ENCODE measurements at regions not wholly inside any gene's neighbourhood (a gene's known extent, or its start where the extent isn't known, plus 50 kb on each side); places are given as distances from the start of the nearest gene placed in this dataset.
A peak's percentile ranks its signal among the peaks of the same experiment; 100 is the strongest.
"Not testable (repeated sequence)": the region's sequence is repeated elsewhere in the genome, so short reads cannot be mapped to it uniquely, and the experiment has no call there.

- Histone ChIP-seq H4K8ac (ENCODE audit: low read length) (no peak overlapping the region), H2AFZ (ENCODE audit: low read depth, low read length) (no peak overlapping the region), H2AK5ac (ENCODE audit: low read length, severe bottlenecking) (no peak overlapping the region), H3K4ac (ENCODE audit: low read depth in 1 of 2, low read length in 2 of 2) (no peak overlapping the region), H3K4me2 (ENCODE audit: low read length, poor library complexity, severe bottlenecking) (no peak overlapping the region), H3K4me3 (ENCODE audit: insufficient read depth in 1 of 2, low read depth in 1 of 2, low read length in 2 of 2) (no peak overlapping the region), H3K18ac (ENCODE audit: low read depth in 1 of 2, low read length in 2 of 2) (no peak overlapping the region), H2BK120ac (ENCODE audit: low read depth, low read length) (no peak overlapping the region), H3K14ac (ENCODE audit: low read length in 2 of 2) (no peak overlapping the region), H3K9me3 (ENCODE audit: control insufficient read depth, low read length) (no peaks in the 10 kb centered on the region), H2BK5ac (ENCODE audit: low read depth, low read length, poor library complexity, severe bottlenecking) (no peak overlapping the region), H3K36me3 (ENCODE audit: control insufficient read depth in 1 of 2, insufficient read depth in 2 of 2, low read depth in 1 of 2, low read length in 2 of 2) (no peaks in the 10 kb centered on the region), H2BK12ac (ENCODE audit: low read length in 2 of 2) (no peak overlapping the region), H3K27me3 (ENCODE audit: control insufficient read depth in 1 of 2, insufficient read depth in 1 of 2, low read length in 2 of 2) (no peaks in the 10 kb centered on the region), H3K4me1 (ENCODE audit: control insufficient read depth, insufficient read depth, low read depth, low read length) (peaks cover 2% of the 10 kb centered on the region), H3K23ac (ENCODE audit: low read length in 2 of 2) (no peak overlapping the region), H3K27ac (ENCODE audit: low read length, poor library complexity, severe bottlenecking) (no peak overlapping the region), H3K79me1 (replicated peaks; ENCODE audit: low read length, poor library complexity, severe bottlenecking) (no peaks in the 10 kb centered on the region), H3K9ac (ENCODE audit: low read length) (no peak overlapping the region), H4K91ac (ENCODE audit: low read length) (no peak overlapping the region), H2BK15ac (ENCODE audit: low read depth, poor library complexity, severe bottlenecking) (no peak overlapping the region)
- no peak for DNase-seq
- 88% methylated on average over 2 of the region's 6 CpGs for WGBS
Observed at GRCh38 chr13:73303851-73304250, 245.0 kb downstream of the KLF5 start.

- not testable (repeated sequence) for H3K9me3 ChIP-seq (ENCODE audit: control insufficient read depth, low read length); H3K23ac ChIP-seq (ENCODE audit: low read length in 2 of 2); H3K27me3 ChIP-seq (ENCODE audit: control insufficient read depth in 1 of 2, insufficient read depth in 1 of 2, low read length in 2 of 2); H2BK5ac ChIP-seq (ENCODE audit: low read depth, low read length, poor library complexity, severe bottlenecking); H3K18ac ChIP-seq (ENCODE audit: low read depth in 1 of 2, low read length in 2 of 2); H3K4me1 ChIP-seq (ENCODE audit: control insufficient read depth, insufficient read depth, low read depth, low read length); H2BK120ac ChIP-seq (ENCODE audit: low read depth, low read length); H2BK12ac ChIP-seq (ENCODE audit: low read length in 2 of 2); H3K4me2 ChIP-seq (ENCODE audit: low read length, poor library complexity, severe bottlenecking); H2AFZ ChIP-seq (ENCODE audit: low read depth, low read length); H4K91ac ChIP-seq (ENCODE audit: low read length); H3K9ac ChIP-seq (ENCODE audit: low read length); H2BK15ac ChIP-seq (ENCODE audit: low read depth, poor library complexity, severe bottlenecking); H3K14ac ChIP-seq (ENCODE audit: low read length in 2 of 2); H3K27ac ChIP-seq (ENCODE audit: low read length, poor library complexity, severe bottlenecking); H3K4me3 ChIP-seq (ENCODE audit: insufficient read depth in 1 of 2, low read depth in 1 of 2, low read length in 2 of 2); DNase-seq; H3K36me3 ChIP-seq (ENCODE audit: control insufficient read depth in 1 of 2, insufficient read depth in 2 of 2, low read depth in 1 of 2, low read length in 2 of 2); H4K8ac ChIP-seq (ENCODE audit: low read length); H3K79me1 ChIP-seq (replicated peaks; ENCODE audit: low read length, poor library complexity, severe bottlenecking); H3K4ac ChIP-seq (ENCODE audit: low read depth in 1 of 2, low read length in 2 of 2); H2AK5ac ChIP-seq (ENCODE audit: low read length, severe bottlenecking)
Observed at GRCh38 chr13:73301622-73302021, 242.8 kb downstream of the KLF5 start.

- WGBS = no CpG with 5 or more reads among the region's 3 CpGs
- Histone ChIP-seq H3K4ac (ENCODE audit: low read depth in 1 of 2, low read length in 2 of 2) (no peak overlapping the region), H3K4me2 (ENCODE audit: low read length, poor library complexity, severe bottlenecking) (no peak overlapping the region), H2BK12ac (ENCODE audit: low read length in 2 of 2) (no peak overlapping the region), H3K18ac (ENCODE audit: low read depth in 1 of 2, low read length in 2 of 2) (no peak overlapping the region), H3K14ac (ENCODE audit: low read length in 2 of 2) (no peak overlapping the region), H3K27ac (ENCODE audit: low read length, poor library complexity, severe bottlenecking) (no peak overlapping the region), H2BK5ac (ENCODE audit: low read depth, low read length, poor library complexity, severe bottlenecking) (no peak overlapping the region), H2BK15ac (ENCODE audit: low read depth, poor library complexity, severe bottlenecking) (no peak overlapping the region), H3K23ac (ENCODE audit: low read length in 2 of 2) (no peak overlapping the region), H4K91ac (ENCODE audit: low read length) (no peak overlapping the region), H2BK120ac (ENCODE audit: low read depth, low read length) (no peak overlapping the region), H3K79me1 (replicated peaks; ENCODE audit: low read length, poor library complexity, severe bottlenecking) (no peaks in the 10 kb centered on the region), H4K8ac (ENCODE audit: low read length) (no peak overlapping the region), H3K27me3 (ENCODE audit: control insufficient read depth in 1 of 2, insufficient read depth in 1 of 2, low read length in 2 of 2) (no peaks in the 10 kb centered on the region), H2AK5ac (ENCODE audit: low read length, severe bottlenecking) (no peak overlapping the region), H3K9me3 (ENCODE audit: control insufficient read depth, low read length) (no peaks in the 10 kb centered on the region), H3K9ac (ENCODE audit: low read length) (no peak overlapping the region), H3K4me1 (ENCODE audit: control insufficient read depth, insufficient read depth, low read depth, low read length) (peaks cover 2% of the 10 kb centered on the region), H3K36me3 (ENCODE audit: control insufficient read depth in 1 of 2, insufficient read depth in 2 of 2, low read depth in 1 of 2, low read length in 2 of 2) (no peaks in the 10 kb centered on the region), H3K4me3 (ENCODE audit: insufficient read depth in 1 of 2, low read depth in 1 of 2, low read length in 2 of 2) (no peak overlapping the region), H2AFZ (ENCODE audit: low read depth, low read length) (no peak overlapping the region)
- DNase-seq = no peak
Observed at GRCh38 chr13:73300718-73301425, 242.1 kb downstream of the KLF5 start.

DNA sequence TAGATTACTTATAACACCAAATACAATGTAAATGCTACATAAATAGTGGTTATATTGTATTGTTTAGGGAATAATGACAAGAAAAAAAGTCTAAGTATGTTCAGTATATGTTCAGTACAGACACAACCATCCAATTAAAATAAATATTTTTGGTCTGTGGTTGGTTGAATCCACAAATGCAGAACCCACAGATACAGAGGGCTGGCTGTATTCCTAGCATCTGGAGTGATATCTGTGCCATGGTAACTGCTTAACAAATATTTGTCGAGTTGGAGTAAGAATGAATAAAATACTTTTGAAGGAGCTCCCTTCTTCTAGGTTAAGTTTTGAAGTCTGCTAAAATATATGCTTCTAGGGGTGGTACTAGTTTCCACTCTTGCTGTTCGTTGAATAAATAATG, 241.0 kb downstream of the KLF5 start:
- Histone ChIP-seq H3K36me3 (ENCODE audit: control insufficient read depth in 1 of 2, insufficient read depth in 2 of 2, low read depth in 1 of 2, low read length in 2 of 2) (no peaks in the 10 kb centered on the region), H3K18ac (ENCODE audit: low read depth in 1 of 2, low read length in 2 of 2) (no peak overlapping the region), H3K79me1 (replicated peaks; ENCODE audit: low read length, poor library complexity, severe bottlenecking) (no peaks in the 10 kb centered on the region)

More for the DNA sequence above, 241.0 kb downstream of the KLF5 start:
- Histone ChIP-seq H2AK5ac (ENCODE audit: low read length, severe bottlenecking) (no peak overlapping the region), H3K4ac (ENCODE audit: low read depth in 1 of 2, low read length in 2 of 2) (no peak overlapping the region), H2BK5ac (ENCODE audit: low read depth, low read length, poor library complexity, severe bottlenecking) (no peak overlapping the region), H3K23ac (ENCODE audit: low read length in 2 of 2) (no peak overlapping the region), H3K9me3 (ENCODE audit: control insufficient read depth, low read length) (no peaks in the 10 kb centered on the region), H3K27me3 (ENCODE audit: control insufficient read depth in 1 of 2, insufficient read depth in 1 of 2, low read length in 2 of 2) (no peaks in the 10 kb centered on the region), H3K4me3 (ENCODE audit: insufficient read depth in 1 of 2, low read depth in 1 of 2, low read length in 2 of 2) (no peak overlapping the region), H2AFZ (ENCODE audit: low read depth, low read length) (no peak overlapping the region), H3K4me1 (ENCODE audit: control insufficient read depth, insufficient read depth, low read depth, low read length) (peaks cover 2% of the 10 kb centered on the region), H3K27ac (ENCODE audit: low read length, poor library complexity, severe bottlenecking) (no peak overlapping the region), H4K8ac (ENCODE audit: low read length) (no peak overlapping the region), H3K14ac (ENCODE audit: low read length in 2 of 2) (no peak overlapping the region), H2BK15ac (ENCODE audit: low read depth, poor library complexity, severe bottlenecking) (no peak overlapping the region), H3K4me2 (ENCODE audit: low read length, poor library complexity, severe bottlenecking) (no peak overlapping the region), H2BK120ac (ENCODE audit: low read depth, low read length) (no peak overlapping the region), H3K9ac (ENCODE audit: low read length) (no peak overlapping the region), H4K91ac (ENCODE audit: low read length) (no peak overlapping the region), H2BK12ac (ENCODE audit: low read length in 2 of 2) (no peak overlapping the region)
- WGBS = 85% methylated on average over 2 of the region's 2 CpGs
- DNase-seq = peak; percentile 4

Measured in mesenchymal stem cell (in vitro differentiated cells and primary cell).